Caco-2 (cell line): ENCODE measurements at regions not wholly inside any gene's neighbourhood (a gene's known extent, or its start where the extent isn't known, plus 50 kb on each side); places are given as distances from the start of the nearest gene placed in this dataset.

Source experiments
- BruUV-seq: library from RNA; stranded (reverse); fragments of 400-500 nt; replicated peaks from 2 replicates; lab custom pipeline; 2021; lab: Mats Ljungman, UMichigan
- CTCF ChIA-PET: fragments of 300-600 bp; sonication (Branson Sonifier 250); formaldehyde crosslinking; loops from one replicate; lab custom pipeline; 2022; ENCODE audit warnings: antibody characterized with exemption; lab: Charles Lee
- POLR2A ChIA-PET: fragments of 300-600 bp; sonication (Branson Sonifier 250); formaldehyde crosslinking; loops from one replicate; lab custom pipeline; 2022; ENCODE audit warnings: antibody characterized with exemption; lab: Charles Lee
- DNase-seq, 2 experiments: peaks; one replicate each; pipeline versions ENCODE4 v3.0.0 to v3.0.0-alpha.2; 2020 to 2022
- H3K27me3 ChIP-seq: replicated peaks from 2 replicates; pipeline ENCODE4 v1.6.0; 2011; ENCODE audit warnings: low read length; ENCODE audit not compliant: control insufficient read depth, insufficient read depth
- H3K36me3 ChIP-seq: 2 replicates; pipeline ENCODE4 v1.5.1; 2011; ENCODE audit warnings: low read length; ENCODE audit not compliant: control insufficient read depth, insufficient read depth
- H3K4me1 ChIP-seq: fragments of 250-450 bp; sonication (Bioruptor Pico); 2 replicates; pipeline ENCODE4 v1.5.1; 2020; ENCODE audit warnings: mild to moderate bottlenecking
- H3K4me3 ChIP-seq: 2 replicates; pipeline ENCODE4 v1.5.1; 2011; ENCODE audit warnings: low read depth, mild to moderate bottlenecking, control low read depth, low read length
- H3K9me3 ChIP-seq: fragments of 250-450 bp; sonication (Bioruptor Pico); 2 replicates; pipeline ENCODE4 v1.5.1; 2020; ENCODE audit warnings: mild to moderate bottlenecking, moderate library complexity
- H3K27ac Mint-ChIP-seq: one replicate; pipeline ENCODE4 v1.8.0; 2022; ENCODE audit warnings: mixed read lengths; ENCODE audit not compliant: unreplicated experiment
- H3K27me3 Mint-ChIP-seq: one replicate; pipeline ENCODE4 v1.8.0; 2022; ENCODE audit warnings: mixed read lengths; ENCODE audit not compliant: insufficient read depth, unreplicated experiment
- H3K36me3 Mint-ChIP-seq: one replicate; pipeline ENCODE4 v1.8.0; 2022; ENCODE audit warnings: mild to moderate bottlenecking, mixed read lengths; ENCODE audit not compliant: insufficient read depth, unreplicated experiment
- H3K4me1 Mint-ChIP-seq: one replicate; pipeline ENCODE4 v1.8.0; 2022; ENCODE audit warnings: low read depth, mixed read lengths; ENCODE audit not compliant: unreplicated experiment
- H3K4me3 Mint-ChIP-seq: one replicate; pipeline ENCODE4 v1.8.0; 2022; ENCODE audit warnings: mild to moderate bottlenecking, moderate library complexity, mixed read lengths; ENCODE audit not compliant: unreplicated experiment
- H3K9me3 Mint-ChIP-seq: one replicate; pipeline ENCODE4 v1.8.0; 2022; ENCODE audit warnings: mixed read lengths; ENCODE audit not compliant: unreplicated experiment
- CTCF ChIP-seq, 2 experiments: fragments of 200-600 bp in 1 of 2; IDR thresholded peaks; 1 replicate in 1 of 2; 2 replicates in 1 of 2; pipeline versions ENCODE4 v1.5.1 to v1.8.0; 2011 to 2022; ENCODE audit warnings: antibody characterized with exemption in 1 of 2, control low read depth in 1 of 2, inconsistent platforms in 1 of 2, low read depth in 1 of 2, low read length in 1 of 2, mild to moderate bottlenecking in 1 of 2, moderate library complexity in 1 of 2; ENCODE audit not compliant: insufficient read depth in 1 of 2, severe bottlenecking in 1 of 2, unreplicated experiment in 1 of 2
- intact Hi-C: fragments of 100-400 bp; cut with micrococcal nuclease; formaldehyde crosslinking; loops from one replicate; pipeline ENCODE4 v1.10.0; 2022; ENCODE audit not compliant: unreplicated experiment

GRCh38 chr1:201636097-201636496 is 97.2 kb downstream of the NAV1 start:
- intact Hi-C loops: no loop called here
- DNase-seq: no peak
- Mint-ChIP-seq H3K4me1 (no peaks in the 10 kb centered on the region), H3K9me3 (no peaks in the 10 kb centered on the region), H3K27me3 (no peaks in the 10 kb centered on the region), H3K27ac (no peak overlapping the region), H3K36me3 (no peaks in the 10 kb centered on the region), H3K4me3 (no peak overlapping the region)
- no peaks in the 10 kb centered on the region for H3K9me3 ChIP-seq
- TF ChIP-seq CTCF (IDR thresholded peaks at IDR 0.05; ENCODE audit: insufficient read depth in 1 of 2, low read depth in 1 of 2, low read length in 1 of 2, severe bottlenecking in 1 of 2, unreplicated experiment in 1 of 2): no peak
- BruUV-seq: no TSS peak
- no peaks in the 10 kb centered on the region; the same call in 1 of the 2 replicates for H3K27me3 ChIP-seq
- CTCF ChIA-PET: interaction anchor here (0.6 kb wide), 1 partner anchor 24 kb away, joined by 3 read pairs; no protein-coding TSS in a partner anchor
- H3K36me3 ChIP-seq: no peaks in the 10 kb centered on the region
- no peak overlapping the region for H3K4me3 ChIP-seq
- POLR2A ChIA-PET: no interaction called here
- H3K4me1 ChIP-seq: 0 out of 2 replicates have a peak, but pooled peaks cover 3% of the 10 kb centered on the region

- POLR2A ChIA-PET: no interaction called here
- no peaks in the 10 kb centered on the region for H3K36me3 ChIP-seq
- no peaks in the 10 kb centered on the region for H3K4me1 Mint-ChIP-seq
- BruUV-seq: no TSS peak
- no peak overlapping the region for H3K4me3 Mint-ChIP-seq
- H3K36me3 Mint-ChIP-seq: no peaks in the 10 kb centered on the region
- intact Hi-C loops: no loop called here
- H3K9me3 Mint-ChIP-seq: no peaks in the 10 kb centered on the region
- no peak for DNase-seq
- TF ChIP-seq CTCF (IDR thresholded peaks at IDR 0.05; ENCODE audit: insufficient read depth in 1 of 2, low read depth in 1 of 2, low read length in 1 of 2, severe bottlenecking in 1 of 2, unreplicated experiment in 1 of 2): no peak
- H3K9me3 ChIP-seq: no peaks in the 10 kb centered on the region
- H3K4me1 ChIP-seq: no peaks in the 10 kb centered on the region
- H3K4me3 ChIP-seq: no peak overlapping the region
- H3K27ac Mint-ChIP-seq: no peak overlapping the region
- H3K27me3 Mint-ChIP-seq: no peaks in the 10 kb centered on the region
- no peaks in the 10 kb centered on the region; the same call in 1 of the 2 replicates for H3K27me3 ChIP-seq
- CTCF ChIA-PET: interaction anchor here (0.6 kb wide), 1 partner anchor 23 kb away, joined by 3 read pairs; no protein-coding TSS in a partner anchor
These were observed 97.6 kb downstream of the NAV1 start for GRCh38 chr1:201636510-201636971.

- H3K27me3 ChIP-seq: no peaks in the 10 kb centered on the region; the same call in 1 of the 2 replicates
- no peak overlapping the region for H3K27ac Mint-ChIP-seq
- H3K4me1 Mint-ChIP-seq: no peaks in the 10 kb centered on the region
- H3K9me3 Mint-ChIP-seq: peaks cover 5% of the 10 kb centered on the region
- no peak overlapping the region for H3K4me3 ChIP-seq
- H3K27me3 Mint-ChIP-seq: peaks cover 6% of the 10 kb centered on the region
- no TSS peak for BruUV-seq
- H3K4me1 ChIP-seq: no peaks in the 10 kb centered on the region
- DNase-seq: no peak
- POLR2A ChIA-PET: no interaction called here
- H3K36me3 Mint-ChIP-seq: no peaks in the 10 kb centered on the region
- no peaks in the 10 kb centered on the region for H3K9me3 ChIP-seq
- no peaks in the 10 kb centered on the region for H3K36me3 ChIP-seq
- no peak overlapping the region for H3K4me3 Mint-ChIP-seq
- TF ChIP-seq CTCF (IDR thresholded peaks at IDR 0.05; ENCODE audit: insufficient read depth in 1 of 2, low read depth in 1 of 2, low read length in 1 of 2, severe bottlenecking in 1 of 2, unreplicated experiment in 1 of 2): no peak
- CTCF ChIA-PET: no interaction called here
- intact Hi-C loops: no loop called here
These were observed 98.6 kb downstream of the NAV1 start for GRCh38 chr1:201637282-201638079.
